GM11168 (cell line): ENCODE measurements at regions not wholly inside any gene's neighbourhood (a gene's known extent, or its start where the extent isn't known, plus 50 kb on each side); places are given as distances from the start of the nearest gene placed in this dataset.

ENCODE experiments used
- in situ Hi-C: fragments of 300-500 bp; cut with MboI; formaldehyde crosslinking; loops from one replicate; pipeline ENCODE4 v1.12.0; 2022; ENCODE audit warnings: low sequenced_read_pairs; ENCODE audit not compliant: unreplicated experiment

GRCh38 chr5:89878140-89879132 lies 531.1 kb downstream of the CETN3 start:
- in situ Hi-C loops, result no loop called here

GRCh38 chr5:89871906-89872305 lies 537.6 kb downstream of the CETN3 start:
- in situ Hi-C loops, result no loop called here

- in situ Hi-C loops, result no loop called here
Measured at GRCh38 chr5:89869346-89869745, 540.2 kb downstream of the CETN3 start.

- in situ Hi-C loops, result no loop called here
Measured at GRCh38 chr5:89866410-89866809, 543.1 kb downstream of the CETN3 start.

- in situ Hi-C loops, result no loop called here
Measured at GRCh38 chr5:89864941-89865340, 544.6 kb downstream of the CETN3 start.

GRCh38 chr5:89857790-89858189 lies 551.8 kb downstream of the CETN3 start:
- in situ Hi-C loops, result no loop called here

GRCh38 chr5:89855417-89855816 lies 554.1 kb downstream of the CETN3 start:
- in situ Hi-C loops, result no loop called here

GRCh38 chr5:89851911-89852310 lies 557.6 kb downstream of the CETN3 start:
- in situ Hi-C loops, result no loop called here

- in situ Hi-C loops, result no loop called here
Measured at GRCh38 chr5:89850513-89850865, 559.1 kb downstream of the CETN3 start.

GRCh38 chr5:89849830-89850512 lies 559.6 kb downstream of the CETN3 start:
- in situ Hi-C loops, result no loop called here

- in situ Hi-C loops, result no loop called here
Measured at GRCh38 chr5:89847743-89848142, 561.8 kb downstream of the CETN3 start.

- in situ Hi-C loops, result no loop called here
Measured at GRCh38 chr5:89844548-89844947, 565.0 kb downstream of the CETN3 start.

- in situ Hi-C loops, result no loop called here
Measured at GRCh38 chr5:89842531-89842930, 567.0 kb downstream of the CETN3 start.

GRCh38 chr5:89840906-89841305 lies 568.6 kb downstream of the CETN3 start:
- in situ Hi-C loops, result no loop called here

GRCh38 chr5:89830691-89831090 lies 578.9 kb downstream of the CETN3 start:
- in situ Hi-C loops, result no loop called here

GRCh38 chr5:89827960-89828359 lies 581.6 kb downstream of the CETN3 start:
- in situ Hi-C loops, result no loop called here

GRCh38 chr5:89827359-89827758 lies 582.2 kb downstream of the CETN3 start:
- in situ Hi-C loops, result no loop called here

GRCh38 chr5:89826938-89827337 lies 582.6 kb downstream of the CETN3 start:
- in situ Hi-C loops, result no loop called here

- in situ Hi-C loops, result no loop called here
Measured at GRCh38 chr5:89823046-89823445, 586.5 kb downstream of the CETN3 start.

- in situ Hi-C loops, result no loop called here
Measured at GRCh38 chr5:89817841-89818240, 591.7 kb downstream of the CETN3 start.

GRCh38 chr5:89816038-89816437 lies 593.5 kb downstream of the CETN3 start:
- in situ Hi-C loops, result no loop called here
